ENCODE measurements at regions not wholly inside any gene's neighbourhood (a gene's known extent, or its start where the extent isn't known, plus 50 kb on each side); places are given as distances from the start of the nearest gene placed in this dataset.

DNA sequence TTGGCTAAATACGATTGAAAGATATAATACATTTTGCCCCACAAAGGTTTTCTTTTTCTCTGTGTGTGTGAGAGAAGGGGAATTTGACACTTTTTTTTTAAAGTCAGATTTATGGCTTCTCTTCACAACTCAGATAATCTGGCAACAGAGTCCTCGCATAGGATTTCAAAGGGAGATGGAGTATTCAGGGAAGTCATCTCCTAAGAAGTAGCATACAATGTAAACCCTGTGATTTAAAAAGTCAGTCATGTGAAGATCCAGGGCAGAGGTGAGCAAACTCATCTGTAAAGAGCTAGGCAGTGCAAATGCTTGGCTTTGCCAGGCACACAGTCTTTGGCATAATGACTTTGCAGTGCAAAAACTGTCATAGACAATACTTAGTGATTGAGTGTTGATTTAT, 1526.3 kb downstream of the AACS start:
- Histone ChIP-seq H3K9me2 (replicated peaks; ENCODE audit: low read length) (no peaks in the 10 kb centered on the region), H3K27ac (ENCODE audit: low read length) (no peak overlapping the region), H2AFZ (ENCODE audit: low read length) (no peak overlapping the region), H3K9me3 (ENCODE audit: low read length) (no peaks in the 10 kb centered on the region), H3K4me2 (ENCODE audit: low read length) (no peak overlapping the region), H3F3A (ENCODE audit: low read length, unreplicated experiment) (no peaks in the 10 kb centered on the region), H3K36me3 (ENCODE audit: low read depth, low read length) (no peaks in the 10 kb centered on the region), H3K9ac (ENCODE audit: low read length) (no peak overlapping the region), H3K4me1 (ENCODE audit: insufficient read depth, low read length) (no peaks in the 10 kb centered on the region), H4K20me1 (ENCODE audit: low read length) (no peaks in the 10 kb centered on the region), H3K27me3 (ENCODE audit: low read length) (0 out of 2 replicates have a peak, but pooled peaks cover 11% of the 10 kb centered on the region), H3K79me2 (ENCODE audit: low read length) (no peaks in the 10 kb centered on the region), H3K4me3 (ENCODE audit: low read length) (no peak overlapping the region)
- ChIA-PET POLR2A (ENCODE audit: unreplicated experiment) (no interaction called here), CTCF (no interaction called here)
- ATAC-seq (no peak), DNase-seq (no peak)
- intact Hi-C loops (cut with micrococcal nuclease), result no loop called here
- TF ChIP-seq CTCF (conservative IDR thresholded peaks at IDR 0.05; ENCODE audit: low read depth, low read length) (no peak), EZH2phosphoT487 (IDR thresholded peaks at IDR 0.05; ENCODE audit: borderline replicate concordance, low read length) (no peak), EZH2 (IDR thresholded peaks at IDR 0.05; ENCODE audit: low read length, unreplicated experiment) (no peak)
- BruUV-seq (replicated peaks), result no TSS peak

DNA sequence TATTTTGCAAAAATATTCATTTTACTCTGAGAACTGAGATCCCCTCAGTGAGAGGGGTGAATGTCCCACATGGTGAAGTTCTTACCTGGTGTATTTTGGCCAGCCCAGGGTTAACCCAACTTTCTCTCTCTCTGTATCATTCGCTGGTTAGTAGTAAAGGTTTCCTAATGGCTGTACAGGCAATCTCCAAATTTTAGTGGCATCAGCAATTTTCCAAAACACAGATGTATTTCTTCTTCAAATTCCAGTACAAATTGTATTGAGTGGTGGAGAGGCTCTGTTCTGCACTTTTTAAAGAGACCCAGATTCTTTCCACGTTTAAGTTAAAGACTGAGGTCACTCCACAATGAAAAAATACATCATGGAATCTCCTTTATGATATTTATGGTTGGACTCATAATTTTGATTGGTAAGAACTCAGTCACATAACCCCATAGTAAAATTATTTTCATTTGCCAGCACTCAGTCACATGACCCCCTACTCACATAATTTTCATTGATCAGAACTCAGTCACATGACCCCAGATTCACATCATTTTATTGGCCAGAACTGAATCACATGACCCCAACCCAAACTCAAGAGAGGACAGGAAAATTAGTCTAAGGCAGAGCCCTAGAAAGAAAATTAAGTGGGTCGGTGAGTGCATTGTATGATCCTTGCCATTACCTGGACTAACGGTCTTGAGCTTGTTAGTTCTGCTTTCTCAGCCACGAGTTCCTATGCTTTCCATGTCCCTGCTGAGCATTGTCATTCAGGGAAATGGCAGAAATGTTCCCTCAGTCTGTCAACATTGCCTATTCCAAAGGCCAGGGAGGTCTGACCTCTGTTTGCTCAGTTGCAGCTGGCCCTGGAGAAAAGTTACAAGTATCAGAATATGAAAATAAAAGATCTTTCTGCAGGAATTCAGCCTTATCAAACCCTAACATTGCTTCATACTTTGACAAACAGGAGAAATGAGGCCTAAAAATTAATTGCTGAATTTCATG, 1536.2 kb downstream of the AACS start:
- Histone ChIP-seq H3K9me3 (ENCODE audit: low read length) (0 out of 2 replicates have a peak, but pooled peaks cover 4% of the 10 kb centered on the region), H3K4me1 (ENCODE audit: insufficient read depth, low read length) (no peaks in the 10 kb centered on the region), H3K79me2 (ENCODE audit: low read length) (no peaks in the 10 kb centered on the region), H3K9ac (ENCODE audit: low read length) (no peak overlapping the region), H3K4me2 (ENCODE audit: low read length) (no peak overlapping the region), H3F3A (ENCODE audit: low read length, unreplicated experiment) (no peaks in the 10 kb centered on the region), H3K36me3 (ENCODE audit: low read depth, low read length) (no peaks in the 10 kb centered on the region), H3K4me3 (ENCODE audit: low read length) (no peak overlapping the region), H2AFZ (ENCODE audit: low read length) (no peak overlapping the region), H3K27me3 (ENCODE audit: low read length) (peaks cover 31% of the 10 kb centered on the region), H4K20me1 (ENCODE audit: low read length) (no peaks in the 10 kb centered on the region), H3K9me2 (replicated peaks; ENCODE audit: low read length) (no peaks in the 10 kb centered on the region), H3K27ac (ENCODE audit: low read length) (no peak overlapping the region)
- CTCF ChIA-PET, result no interaction called here
- TF ChIP-seq EZH2phosphoT487 (IDR thresholded peaks at IDR 0.05; ENCODE audit: borderline replicate concordance, low read length) (no peak), CTCF (conservative IDR thresholded peaks at IDR 0.05; ENCODE audit: low read depth, low read length) (no peak), EZH2 (IDR thresholded peaks at IDR 0.05; ENCODE audit: low read length, unreplicated experiment) (no peak)
- BruUV-seq (replicated peaks), result no TSS peak
- intact Hi-C loops (cut with micrococcal nuclease), result no loop called here
- DNase-seq (no peak), ATAC-seq (no peak)
- POLR2A ChIA-PET (ENCODE audit: unreplicated experiment), result no interaction called here

DNA sequence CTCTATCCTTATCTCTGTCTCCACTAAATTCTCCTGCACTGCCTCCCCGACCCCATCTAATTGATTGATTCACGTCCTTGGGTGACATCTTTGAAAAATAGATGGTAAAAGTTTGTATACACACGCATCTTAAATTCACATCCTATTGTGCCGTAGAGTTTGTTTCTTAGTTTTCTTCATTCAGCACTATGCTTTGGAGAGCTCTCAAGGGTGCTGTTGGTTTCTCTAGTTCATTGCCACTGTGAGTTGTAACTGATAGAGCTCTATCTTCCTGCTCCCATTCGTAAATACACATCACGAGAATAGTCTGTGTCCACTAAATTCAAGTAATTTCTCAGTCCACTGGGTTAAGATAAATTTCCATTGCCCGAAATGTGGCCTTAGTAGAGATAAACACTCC, 1537.4 kb downstream of the AACS start:
- H3K27me3 ChIP-seq (ENCODE audit: low read length), result peaks cover 21% of the 10 kb centered on the region
- H3K9me2 ChIP-seq (replicated peaks; ENCODE audit: low read length), result no peaks in the 10 kb centered on the region
- H3F3A ChIP-seq (ENCODE audit: low read length, unreplicated experiment), result no peaks in the 10 kb centered on the region
- ChIA-PET POLR2A (ENCODE audit: unreplicated experiment) (no interaction called here), CTCF (no interaction called here)
- intact Hi-C loops (cut with micrococcal nuclease), result no loop called here
- ATAC-seq (no peak), DNase-seq (no peak)
- H3K4me1 ChIP-seq (ENCODE audit: insufficient read depth, low read length), result no peaks in the 10 kb centered on the region
- TF ChIP-seq EZH2 (IDR thresholded peaks at IDR 0.05; ENCODE audit: low read length, unreplicated experiment) (no peak), EZH2phosphoT487 (IDR thresholded peaks at IDR 0.05; ENCODE audit: borderline replicate concordance, low read length) (no peak), CTCF (conservative IDR thresholded peaks at IDR 0.05; ENCODE audit: low read depth, low read length) (no peak)
- no peaks in the 10 kb centered on the region for H3K79me2 ChIP-seq (ENCODE audit: low read length)
- no peak overlapping the region for H3K4me2 ChIP-seq (ENCODE audit: low read length)
- no peak overlapping the region for H3K4me3 ChIP-seq (ENCODE audit: low read length)
- 0 out of 2 replicates have a peak, but pooled peaks cover 4% of the 10 kb centered on the region for H3K9me3 ChIP-seq (ENCODE audit: low read length)
- no peaks in the 10 kb centered on the region for H4K20me1 ChIP-seq (ENCODE audit: low read length)
- no peak overlapping the region for H2AFZ ChIP-seq (ENCODE audit: low read length)
- no TSS peak for BruUV-seq (replicated peaks)
- H3K27ac ChIP-seq (ENCODE audit: low read length), result no peak overlapping the region
- H3K9ac ChIP-seq (ENCODE audit: low read length), result no peak overlapping the region
- no peaks in the 10 kb centered on the region for H3K36me3 ChIP-seq (ENCODE audit: low read depth, low read length)

Measured in PC-3 (cell line).